HFFc6 (cell line): ENCODE measurements at regions not wholly inside any gene's neighbourhood (a gene's known extent, or its start where the extent isn't known, plus 50 kb on each side); places are given as distances from the start of the nearest gene placed in this dataset.

Experiments used
- DNase-seq: peaks from one replicate; pipeline ENCODE4 v3.0.0-alpha.2; 2018
- H3K27ac Mint-ChIP-seq: 2 replicates; pipeline ENCODE4 v1.8.0; 2020; ENCODE audit warnings: mild to moderate bottlenecking, mixed read lengths
- H3K27me3 Mint-ChIP-seq: 2 replicates; pipeline ENCODE4 v1.8.0; 2021; ENCODE audit warnings: mild to moderate bottlenecking, moderate library complexity, mixed read lengths; ENCODE audit not compliant: insufficient read depth
- H3K36me3 Mint-ChIP-seq: 2 replicates; pipeline ENCODE4 v1.8.0; 2021; ENCODE audit warnings: low read depth, mixed read lengths
- H3K4me1 Mint-ChIP-seq: 2 replicates; pipeline ENCODE4 v1.8.0; 2020; ENCODE audit warnings: low read depth, mixed read lengths
- H3K4me3 Mint-ChIP-seq: 2 replicates; pipeline ENCODE4 v1.8.0; 2020; ENCODE audit warnings: mild to moderate bottlenecking, moderate library complexity, mixed read lengths
- H3K9me3 Mint-ChIP-seq: 2 replicates; pipeline ENCODE4 v1.8.0; 2020; ENCODE audit warnings: mild to moderate bottlenecking, mixed read lengths
- CTCF ChIP-seq: fragments of 200-600 bp; sonication (generic); IDR thresholded peaks from 2 replicates; pipeline ENCODE4 v1.5.0; 2021; ENCODE audit warnings: antibody characterized with exemption, mild to moderate bottlenecking

DNA sequence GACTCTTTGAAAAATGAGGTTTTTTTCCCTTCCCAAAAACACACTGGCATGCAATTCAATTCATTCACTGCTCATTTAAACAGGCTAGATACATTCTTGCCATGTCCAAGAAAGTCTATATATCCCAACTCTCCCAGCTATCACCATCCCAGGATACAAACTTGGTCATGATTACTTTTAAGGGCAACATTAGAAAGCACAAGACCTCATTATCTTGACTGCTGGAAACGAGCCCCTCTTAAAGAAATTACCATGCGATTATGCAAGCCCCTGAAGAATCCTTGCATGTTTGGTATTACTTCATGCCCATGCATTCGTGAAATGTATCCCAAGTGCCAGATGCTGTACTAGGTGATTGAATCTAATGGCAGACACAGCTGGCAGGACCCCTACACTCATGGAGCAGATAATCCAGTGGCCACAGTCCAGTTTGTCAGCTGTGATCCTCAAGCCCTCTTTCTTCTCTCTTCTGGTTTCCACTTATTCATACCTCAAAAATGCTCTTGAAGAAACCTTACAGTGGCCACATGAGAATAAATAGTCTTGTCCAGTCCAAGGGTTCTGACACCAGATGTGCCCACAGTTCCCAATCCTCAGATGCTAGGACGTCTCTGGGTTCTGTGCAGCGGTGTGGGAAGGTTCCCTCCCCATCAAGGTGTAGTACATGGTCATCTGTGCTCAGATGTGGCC, 103.7 kb upstream of the HABP2 start:
- no peaks in the 10 kb centered on the region for H3K4me1 Mint-ChIP-seq
- no peak overlapping the region for H3K27ac Mint-ChIP-seq
- H3K4me3 Mint-ChIP-seq = no peak overlapping the region
- peaks cover 61% of the 10 kb centered on the region for H3K27me3 Mint-ChIP-seq
- no peaks in the 10 kb centered on the region for H3K9me3 Mint-ChIP-seq
- no peak for TF ChIP-seq CTCF
- DNase-seq = no peak
- no peaks in the 10 kb centered on the region for H3K36me3 Mint-ChIP-seq

GRCh38 chr10:113450046-113450804, 102.6 kb upstream of the HABP2 start:
- no peak for DNase-seq
- Mint-ChIP-seq H3K36me3 (no peaks in the 10 kb centered on the region), H3K4me1 (no peaks in the 10 kb centered on the region), H3K27ac (no peak overlapping the region), H3K9me3 (no peaks in the 10 kb centered on the region), H3K4me3 (no peak overlapping the region), H3K27me3 (peaks cover 59% of the 10 kb centered on the region)
- no peak for TF ChIP-seq CTCF

GRCh38 chr10:113450906-113451305, 101.9 kb upstream of the HABP2 start:
- Mint-ChIP-seq H3K36me3 (no peaks in the 10 kb centered on the region), H3K4me3 (no peak overlapping the region), H3K4me1 (no peaks in the 10 kb centered on the region), H3K27ac (no peak overlapping the region), H3K27me3 (peaks cover 53% of the 10 kb centered on the region), H3K9me3 (no peaks in the 10 kb centered on the region)
- DNase-seq = no peak
- TF ChIP-seq CTCF = no peak

GRCh38 chr10:113452146-113452845, 100.6 kb upstream of the HABP2 start:
- Mint-ChIP-seq H3K27me3 (peaks cover 49% of the 10 kb centered on the region), H3K27ac (no peak overlapping the region), H3K4me3 (no peak overlapping the region), H3K36me3 (no peaks in the 10 kb centered on the region), H3K9me3 (no peaks in the 10 kb centered on the region), H3K4me1 (no peaks in the 10 kb centered on the region)
- TF ChIP-seq CTCF = no peak
- no peak for DNase-seq

- Mint-ChIP-seq H3K4me3 (no peak overlapping the region), H3K27ac (no peak overlapping the region), H3K4me1 (no peaks in the 10 kb centered on the region), H3K9me3 (no peaks in the 10 kb centered on the region; the same call in 1 of the 2 replicates), H3K36me3 (no peaks in the 10 kb centered on the region), H3K27me3 (peaks cover 57% of the 10 kb centered on the region)
- no peak for TF ChIP-seq CTCF
- DNase-seq = no peak
Observed at GRCh38 chr10:113453351-113453750, 99.5 kb upstream of the HABP2 start.
